ENCODE measurements at regions not wholly inside any gene's neighbourhood (a gene's known extent, or its start where the extent isn't known, plus 50 kb on each side); places are given as distances from the start of the nearest gene placed in this dataset.

DNA sequence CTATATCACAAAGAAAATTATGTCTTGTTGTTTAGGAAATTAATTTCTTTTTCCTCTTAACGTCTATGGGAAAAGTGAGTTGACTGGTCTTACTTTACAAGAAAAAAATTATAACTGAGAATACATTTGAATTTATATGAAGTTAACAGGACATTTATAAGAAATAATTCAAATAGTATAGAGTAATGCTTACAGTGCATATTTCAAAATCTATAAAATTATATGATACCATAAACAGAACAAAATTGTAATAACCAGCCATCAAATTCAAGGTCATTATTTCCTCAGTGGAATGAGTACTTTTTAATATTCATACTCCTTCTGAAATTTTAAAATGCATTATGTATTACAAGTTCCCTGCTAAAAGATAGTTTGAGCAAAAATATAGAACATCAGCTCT is 884.5 kb downstream of the TECRL start:
- H3K4me3 ChIP-seq (ENCODE audit: low read depth, low read length), result no peak overlapping the region
- DNase-seq (ENCODE audit: low read depth), result no peak
- TF ChIP-seq CTCF (conservative IDR thresholded peaks at IDR 0.05; ENCODE audit: low read depth, low read length), result no peak

DNA sequence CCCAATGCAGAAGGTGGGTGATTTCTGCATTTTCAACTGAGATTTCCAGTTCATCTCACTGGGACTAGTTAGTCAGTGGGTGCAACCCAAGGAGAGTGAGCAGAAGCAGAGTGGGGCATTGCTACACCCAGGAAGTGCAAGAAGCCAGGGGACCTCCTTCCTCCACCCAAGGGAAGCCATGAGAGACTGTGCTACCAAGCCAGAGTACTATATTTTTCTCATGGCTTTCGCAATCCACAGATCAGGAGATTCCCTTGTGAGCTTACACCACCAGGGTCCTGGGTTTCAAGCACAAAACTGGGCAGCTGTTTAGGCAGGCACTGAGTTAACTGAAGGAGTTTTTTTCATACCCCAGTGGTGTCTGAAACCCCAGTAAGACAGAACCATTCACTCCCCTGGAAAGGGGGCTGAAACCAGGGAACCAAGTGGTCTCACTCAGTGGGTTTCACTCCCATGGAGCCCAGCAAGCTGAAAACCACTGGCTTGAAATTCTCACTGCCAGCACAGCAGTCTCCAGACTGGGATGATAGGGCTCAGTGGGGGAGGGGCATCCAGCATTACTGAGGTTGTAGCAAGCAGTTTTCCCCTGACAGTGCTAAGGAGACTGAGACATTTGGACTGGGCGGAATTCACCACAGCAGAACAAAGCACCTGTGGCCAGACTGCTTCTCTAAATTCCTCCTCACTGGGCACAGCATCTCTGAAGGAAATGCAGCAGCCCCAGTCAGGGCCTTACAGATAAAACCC is 903.4 kb downstream of the TECRL start:
- DNase-seq (ENCODE audit: low read depth), result no peak
- no peak overlapping the region for H3K4me3 ChIP-seq (ENCODE audit: low read depth, low read length)
- TF ChIP-seq CTCF (conservative IDR thresholded peaks at IDR 0.05; ENCODE audit: low read depth, low read length), result no peak

DNA sequence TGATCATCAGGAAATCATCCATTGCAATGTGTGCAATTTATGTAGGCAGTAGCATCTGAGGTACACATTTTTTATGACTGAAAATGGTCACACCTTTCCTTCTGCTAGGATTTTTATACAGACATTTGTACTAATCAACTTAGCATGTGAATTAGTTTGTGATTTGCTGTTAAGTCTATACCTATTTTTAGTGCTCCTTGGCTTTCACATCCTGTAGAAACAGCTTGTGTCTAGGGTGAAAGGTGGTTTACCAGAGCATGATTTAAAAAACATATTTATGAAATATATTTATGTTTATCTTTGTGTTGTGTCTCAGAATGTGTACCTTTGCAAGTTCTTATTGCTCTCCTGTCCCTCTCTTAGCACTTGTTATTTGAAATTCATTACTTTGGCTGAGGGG is 916.0 kb downstream of the TECRL start:
- no peak overlapping the region for H3K4me3 ChIP-seq (ENCODE audit: low read depth, low read length)
- no peak for TF ChIP-seq CTCF (conservative IDR thresholded peaks at IDR 0.05; ENCODE audit: low read depth, low read length)
- no peak for DNase-seq (ENCODE audit: low read depth)

DNA sequence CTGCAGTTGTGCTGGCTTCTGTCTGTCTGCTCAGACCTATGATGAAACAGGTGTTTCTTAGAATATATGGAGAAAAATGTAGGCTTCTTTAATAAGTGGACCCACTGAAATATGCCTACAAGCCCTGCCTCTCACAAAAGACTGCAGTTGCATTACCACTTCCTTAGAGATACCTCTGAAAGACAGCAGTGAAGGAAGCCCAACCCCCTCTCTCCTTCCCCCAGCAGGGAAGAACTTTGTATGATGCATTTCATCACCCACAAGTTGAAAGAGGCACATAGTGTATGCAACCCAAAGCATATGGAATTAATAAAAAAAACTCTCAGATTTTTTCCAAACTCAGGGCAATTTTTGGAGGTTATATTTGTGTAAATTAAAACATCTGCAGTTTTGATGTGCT is 916.7 kb downstream of the TECRL start:
- no peak for TF ChIP-seq CTCF (conservative IDR thresholded peaks at IDR 0.05; ENCODE audit: low read depth, low read length)
- no peak for DNase-seq (ENCODE audit: low read depth)
- H3K4me3 ChIP-seq (ENCODE audit: low read depth, low read length), result no peak overlapping the region

DNA sequence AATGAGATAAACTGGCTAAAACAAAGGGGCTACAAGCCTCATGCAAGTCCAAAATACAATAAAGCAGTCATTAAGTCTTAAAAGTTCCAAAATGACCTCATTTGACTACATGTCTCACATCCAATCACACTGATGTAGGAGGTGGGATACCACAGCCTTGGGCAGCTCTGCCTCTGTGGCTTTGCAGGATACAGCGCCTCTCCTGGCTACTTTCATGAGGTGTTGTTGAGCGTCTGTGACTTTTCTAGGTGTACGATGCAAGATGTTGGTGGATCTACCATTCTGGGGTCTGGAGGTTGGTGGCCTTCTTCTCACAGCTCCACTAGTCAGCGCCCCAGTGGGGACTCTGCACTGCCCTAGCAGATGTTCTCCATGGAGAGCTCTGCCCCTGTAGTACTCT is 944.9 kb downstream of the TECRL start:
- DNase-seq (ENCODE audit: low read depth), result no peak
- TF ChIP-seq CTCF (conservative IDR thresholded peaks at IDR 0.05; ENCODE audit: low read depth, low read length), result no peak
- H3K4me3 ChIP-seq (ENCODE audit: low read depth, low read length), result no peak overlapping the region

DNA sequence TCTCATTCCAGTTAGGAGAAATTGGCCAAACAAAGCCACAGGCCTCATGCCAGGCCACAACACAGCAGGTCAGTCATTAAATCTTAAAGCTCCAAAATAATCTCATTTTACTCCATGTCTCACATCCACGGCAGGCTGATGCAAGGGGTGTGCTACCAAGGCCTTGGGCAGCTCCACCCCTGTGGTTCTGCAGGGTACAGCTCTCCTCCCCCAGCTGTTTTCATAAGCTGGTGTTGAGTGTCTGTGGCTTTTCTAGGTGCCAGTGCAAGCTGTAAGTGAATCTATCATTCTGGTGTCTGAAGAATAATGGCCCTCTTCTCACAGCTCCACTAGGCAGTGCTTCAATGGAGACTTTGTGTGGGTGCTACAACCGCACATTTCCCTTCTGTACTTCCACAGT is 949.2 kb downstream of the TECRL start:
- no peak for TF ChIP-seq CTCF (conservative IDR thresholded peaks at IDR 0.05; ENCODE audit: low read depth, low read length)
- no peak overlapping the region for H3K4me3 ChIP-seq (ENCODE audit: low read depth, low read length)
- no peak for DNase-seq (ENCODE audit: low read depth)

GRCh38 chr4:63459329-63459728 is 949.9 kb downstream of the TECRL start:
- no peak for DNase-seq (ENCODE audit: low read depth)
- no peak for TF ChIP-seq CTCF (conservative IDR thresholded peaks at IDR 0.05; ENCODE audit: low read depth, low read length)
- H3K4me3 ChIP-seq (ENCODE audit: low read depth, low read length), result no peak overlapping the region

All from choroid plexus epithelial cell (primary cell).